GM18517 (cell line): ENCODE measurements at regions not wholly inside any gene's neighbourhood (a gene's known extent, or its start where the extent isn't known, plus 50 kb on each side); places are given as distances from the start of the nearest gene placed in this dataset.

Experiments used
- ATAC-seq: cut with Tn5 transposase; IDR thresholded peaks from one replicate; pipeline ENCODE4 v1.9.1; 2021; ENCODE audit warnings: mild to moderate bottlenecking, moderate library complexity; ENCODE audit not compliant: unreplicated experiment

DNA sequence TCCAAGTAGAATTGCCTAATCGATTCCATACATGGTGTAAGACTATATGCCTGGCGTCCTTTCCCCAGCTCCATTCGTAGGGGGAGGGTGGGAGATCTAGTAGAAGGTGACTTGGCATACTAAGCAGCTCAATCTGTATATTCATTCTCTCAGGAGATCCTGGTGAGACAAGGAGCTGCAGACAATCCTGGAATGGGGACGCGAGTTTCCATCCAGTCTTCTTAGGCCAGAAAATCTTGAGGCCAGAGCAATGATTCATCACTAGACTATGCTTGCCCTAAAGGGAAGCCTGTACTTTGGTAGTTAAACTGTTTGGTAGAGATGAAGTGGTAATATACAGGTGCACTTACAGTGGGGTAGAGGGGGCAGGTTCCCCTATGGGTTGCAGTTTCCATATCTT, 468.7 kb downstream of the ADGRL2 start:
- no peak for ATAC-seq

GRCh38 chr1:82268826-82269225, 468.1 kb downstream of the ADGRL2 start:
- no peak for ATAC-seq

- no peak for ATAC-seq
Observed at GRCh38 chr1:82266351-82266750, 465.6 kb downstream of the ADGRL2 start.

GRCh38 chr1:82265436-82265835, 464.7 kb downstream of the ADGRL2 start:
- no peak for ATAC-seq

- no peak for ATAC-seq
Observed at GRCh38 chr1:82264802-82265201, 464.1 kb downstream of the ADGRL2 start.

- ATAC-seq = no peak
Observed at GRCh38 chr1:82263396-82263795, 462.7 kb downstream of the ADGRL2 start.

- ATAC-seq = no peak
Observed at GRCh38 chr1:82260666-82261065, 459.9 kb downstream of the ADGRL2 start.

DNA sequence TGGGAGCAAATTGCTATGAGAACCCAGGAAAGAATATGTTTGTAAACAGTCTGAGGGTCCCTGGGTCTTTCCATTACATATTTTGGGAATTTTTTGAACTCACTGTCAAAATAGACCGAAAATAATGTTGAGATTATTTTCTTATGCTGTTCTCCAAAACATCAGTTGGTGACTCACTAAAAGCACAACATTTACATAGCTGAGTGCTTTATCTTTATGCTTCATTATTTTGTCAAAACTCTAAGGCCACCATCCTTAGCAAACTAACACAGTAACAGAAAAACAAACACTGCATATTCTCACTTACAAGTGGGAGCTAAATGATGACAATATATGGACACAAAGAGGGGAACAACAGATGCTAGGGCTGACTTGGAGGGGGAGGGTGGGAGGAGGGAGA, 459.3 kb downstream of the ADGRL2 start:
- ATAC-seq = no peak

- ATAC-seq = no peak
Observed at GRCh38 chr1:82258887-82259286, 458.2 kb downstream of the ADGRL2 start.

GRCh38 chr1:82246050-82246449, 445.3 kb downstream of the ADGRL2 start:
- ATAC-seq = no peak

- ATAC-seq = no peak
Observed at GRCh38 chr1:82245345-82246014, 444.7 kb downstream of the ADGRL2 start.

DNA sequence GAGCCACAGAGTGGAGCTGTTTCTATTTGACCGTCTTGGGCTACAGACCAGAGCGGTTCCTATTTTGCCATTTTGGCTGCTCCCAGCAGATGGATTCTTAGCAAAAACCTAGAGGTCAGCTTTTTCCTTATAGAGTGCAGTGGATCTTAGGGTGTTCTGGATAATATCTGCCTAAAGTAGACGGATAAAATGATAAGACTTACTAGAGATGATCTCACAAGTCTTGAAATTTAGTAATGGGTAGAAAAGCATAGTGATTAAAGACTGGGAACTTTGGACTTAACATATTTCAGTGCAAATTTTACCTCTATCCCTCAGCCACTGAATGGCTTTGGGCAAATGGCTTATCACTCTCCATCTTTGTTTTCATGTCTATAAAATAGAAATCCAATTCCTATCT, 439.8 kb downstream of the ADGRL2 start:
- no peak for ATAC-seq

DNA sequence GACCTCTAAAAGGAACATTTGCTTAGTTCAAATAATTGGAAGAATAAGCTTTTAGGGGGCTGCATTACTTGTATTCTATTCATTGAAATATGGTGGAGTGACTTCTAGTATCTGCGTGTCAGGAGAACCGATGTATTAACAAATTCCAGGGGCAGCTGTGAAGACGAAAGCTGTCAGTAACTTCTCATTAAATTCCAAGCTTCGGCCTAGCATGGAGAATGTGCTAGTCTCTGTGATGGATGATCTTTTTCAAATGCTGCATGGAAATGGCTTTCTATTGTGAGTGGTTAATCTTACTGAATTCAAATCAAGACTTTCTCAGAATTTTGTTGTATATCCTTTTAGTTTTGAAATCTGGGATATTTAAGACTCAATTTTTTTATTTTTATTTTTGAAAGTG, 429.9 kb downstream of the ADGRL2 start:
- no peak for ATAC-seq

GRCh38 chr1:82227306-82228095, 426.8 kb downstream of the ADGRL2 start:
- no peak for ATAC-seq

GRCh38 chr1:82226186-82226505, 425.4 kb downstream of the ADGRL2 start:
- no peak for ATAC-seq

DNA sequence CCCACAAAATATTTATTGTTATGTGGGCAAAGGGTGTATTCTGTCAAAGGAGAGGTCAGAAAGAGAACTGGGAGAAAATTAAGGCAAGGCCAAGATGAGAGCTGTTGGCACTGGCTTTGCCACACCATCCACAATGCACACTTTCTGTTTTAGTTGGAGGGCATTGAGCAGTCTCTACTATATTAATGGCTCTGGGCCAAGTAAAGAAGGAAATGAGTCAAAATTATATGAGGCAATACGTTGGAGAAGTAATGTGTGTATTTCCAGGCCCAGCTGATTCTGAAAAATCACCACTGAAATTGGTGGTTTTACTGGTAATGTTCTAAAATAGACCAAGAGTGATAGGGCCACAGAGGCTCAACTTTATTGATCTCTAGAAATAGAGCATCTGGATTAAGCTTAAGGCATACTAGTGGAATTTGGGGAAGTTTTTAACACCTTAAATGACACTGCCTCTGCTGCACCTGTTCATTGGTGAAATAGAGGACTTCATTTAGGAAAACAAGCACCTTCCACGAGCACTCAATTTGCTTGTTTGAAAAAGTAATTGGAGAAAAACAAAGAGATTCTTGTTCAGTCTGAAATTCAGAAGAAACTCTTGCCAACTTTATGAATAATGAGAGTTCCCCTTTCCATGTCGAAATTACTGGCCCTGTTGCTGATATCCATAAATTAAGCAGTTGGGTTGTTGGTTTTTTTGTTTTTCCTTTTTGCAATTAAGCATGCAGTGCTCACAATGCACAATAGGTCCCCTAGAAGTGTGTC, 424.9 kb downstream of the ADGRL2 start:
- peak; percentile 89 for ATAC-seq

DNA sequence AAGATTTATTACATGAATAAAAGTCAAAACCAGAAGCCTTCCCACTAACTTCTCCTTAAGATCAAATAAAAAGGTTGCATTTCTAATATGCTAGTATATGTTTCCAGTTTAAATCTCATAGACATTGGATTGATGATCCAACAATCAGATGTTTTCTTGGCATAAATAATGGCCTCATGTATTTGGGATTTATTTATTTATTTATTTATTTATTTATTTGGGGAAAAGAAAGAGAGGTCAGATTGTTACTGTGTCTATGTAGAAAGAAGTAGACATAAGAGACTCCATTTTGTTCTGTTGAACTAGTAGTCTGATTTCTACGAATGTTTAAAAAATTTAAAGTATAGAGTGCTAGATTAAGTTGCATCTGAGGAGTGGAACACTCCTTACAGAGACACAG, 422.4 kb downstream of the ADGRL2 start:
- no peak for ATAC-seq

DNA sequence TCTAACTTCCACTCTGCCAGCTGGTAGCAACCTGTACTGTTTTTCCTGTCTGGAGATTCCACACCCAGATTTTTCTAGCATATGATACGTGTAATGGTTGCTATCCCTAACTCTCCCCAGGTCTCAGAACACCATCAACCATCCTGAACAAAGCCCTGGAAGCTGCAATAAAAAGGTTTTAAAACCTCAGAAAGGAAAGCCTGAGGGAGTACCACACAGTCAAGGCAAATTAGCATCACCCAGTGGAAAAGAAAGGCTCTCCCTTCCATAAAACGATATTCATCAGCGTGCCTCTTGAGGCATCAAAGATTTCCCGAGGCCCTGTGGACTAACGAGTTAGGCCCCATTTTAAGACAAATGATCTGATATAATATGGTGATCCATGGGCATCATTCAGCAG, 421.0 kb downstream of the ADGRL2 start:
- no peak for ATAC-seq

GRCh38 chr1:82220754-82221153, 420.0 kb downstream of the ADGRL2 start:
- no peak for ATAC-seq

DNA sequence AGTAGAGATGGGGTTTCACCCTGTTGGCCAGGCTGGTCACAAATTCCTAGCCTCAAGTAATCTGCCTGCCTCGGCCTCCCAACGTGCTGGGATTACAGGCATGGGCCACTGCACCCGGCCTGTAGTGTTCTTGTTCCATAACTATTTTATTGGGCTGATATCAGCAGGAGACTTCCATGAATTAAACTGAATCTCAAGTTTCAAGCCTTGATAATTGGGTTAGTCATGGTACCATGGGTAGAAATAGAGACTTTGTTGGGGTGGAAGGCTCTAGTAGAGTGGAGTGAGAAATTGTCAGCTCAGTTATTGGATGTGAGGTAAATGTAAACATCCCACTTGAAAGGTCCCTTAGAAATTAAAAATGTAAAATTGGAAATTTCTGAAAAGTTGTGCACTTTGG, 419.1 kb downstream of the ADGRL2 start:
- ATAC-seq = no peak

DNA sequence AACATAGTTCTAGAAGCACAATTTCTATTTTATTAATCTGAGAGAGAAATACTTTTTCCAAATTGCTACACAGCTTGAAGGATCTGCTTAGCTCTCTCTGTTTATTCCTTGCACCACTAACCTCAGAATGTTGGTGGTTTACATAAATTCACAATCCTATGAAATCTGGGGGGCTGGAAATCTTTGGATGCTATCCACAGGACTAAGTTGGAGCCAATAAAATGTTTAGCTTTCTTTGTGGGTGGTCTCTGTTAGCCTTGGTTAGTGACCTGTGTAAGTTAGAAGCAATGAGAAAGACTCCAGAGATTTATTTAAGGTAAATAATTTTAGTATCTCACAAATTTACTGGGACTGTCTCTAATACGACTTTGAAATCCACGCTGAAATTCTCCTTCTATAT, 418.1 kb downstream of the ADGRL2 start:
- ATAC-seq = no peak

- no peak for ATAC-seq
Observed at GRCh38 chr1:82215853-82216175, 415.1 kb downstream of the ADGRL2 start.
